Fibroblast of skin of scalp (primary cell): ENCODE measurements at regions not wholly inside any gene's neighbourhood (a gene's known extent, or its start where the extent isn't known, plus 50 kb on each side); places are given as distances from the start of the nearest gene placed in this dataset.

Experiments
- DNase-seq: peaks from one replicate; pipeline ENCODE4 v3.0.0-alpha.2; 2013

DNA sequence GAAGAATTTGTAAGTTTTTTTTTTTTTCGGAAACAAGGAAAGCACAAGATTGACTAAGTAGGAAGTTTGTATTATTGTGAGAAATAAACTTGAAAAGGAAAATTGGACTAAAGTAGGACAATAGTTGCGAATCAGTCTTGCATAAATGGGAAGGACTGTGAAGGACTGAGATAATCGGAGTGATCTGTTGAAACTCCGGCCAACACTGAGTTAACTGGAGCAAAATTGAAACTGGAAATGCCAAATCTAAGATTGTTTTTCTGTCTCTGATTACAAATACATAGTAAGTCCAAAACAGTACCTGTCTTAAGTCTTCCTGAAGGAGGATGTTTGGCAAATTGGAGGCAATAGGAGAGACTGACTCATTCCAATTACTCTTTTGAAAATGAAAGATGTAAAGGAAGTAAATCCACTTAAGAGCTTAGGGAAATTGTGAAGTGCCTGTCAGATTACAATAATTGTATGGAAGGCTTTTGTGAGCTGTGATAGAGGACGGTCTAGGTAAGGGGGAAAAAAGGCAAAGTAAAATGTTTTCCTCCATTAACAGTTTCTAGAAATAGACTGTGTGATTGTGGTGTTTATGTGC is 204.9 kb upstream of the CYRIA start:
- DNase-seq = no peak

DNA sequence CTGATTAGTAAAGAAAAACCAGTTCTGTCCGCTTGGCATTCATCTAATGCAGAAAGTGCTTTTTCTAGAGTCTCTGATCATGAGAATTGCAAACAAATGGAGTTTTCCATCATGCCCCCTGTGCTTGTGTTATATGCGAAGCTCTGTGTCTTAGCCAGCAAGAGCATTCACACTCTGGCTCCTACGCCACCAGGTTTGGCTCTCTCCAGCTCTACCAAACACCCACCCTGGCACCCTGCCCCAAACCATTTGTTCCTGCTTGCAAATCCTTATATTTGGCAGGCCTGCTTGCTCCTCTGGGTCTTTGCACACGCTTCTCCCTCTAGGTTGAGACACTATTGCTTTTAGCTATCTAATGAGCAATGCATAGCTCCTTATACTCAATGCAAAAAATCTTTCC is 204.1 kb upstream of the CYRIA start:
- no peak for DNase-seq

DNA sequence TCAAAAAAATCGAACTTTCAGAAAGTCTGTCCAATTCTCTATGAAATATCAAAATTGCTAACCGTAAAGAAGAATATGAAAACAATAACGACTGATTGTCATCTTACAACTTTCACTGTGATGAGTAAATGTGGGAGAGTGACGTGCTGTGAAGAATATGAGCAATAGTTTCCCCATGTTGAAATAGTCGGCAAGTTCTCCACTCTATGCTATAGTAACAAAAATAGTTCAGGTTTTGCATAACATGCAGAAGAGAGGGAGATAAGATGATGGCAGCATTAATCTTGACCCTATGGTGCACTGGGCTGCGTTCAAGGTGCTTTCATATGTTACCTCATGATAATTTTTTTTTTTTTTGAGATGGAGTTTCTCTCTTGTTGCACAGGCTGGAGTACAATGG is 196.8 kb upstream of the CYRIA start:
- no peak for DNase-seq

DNA sequence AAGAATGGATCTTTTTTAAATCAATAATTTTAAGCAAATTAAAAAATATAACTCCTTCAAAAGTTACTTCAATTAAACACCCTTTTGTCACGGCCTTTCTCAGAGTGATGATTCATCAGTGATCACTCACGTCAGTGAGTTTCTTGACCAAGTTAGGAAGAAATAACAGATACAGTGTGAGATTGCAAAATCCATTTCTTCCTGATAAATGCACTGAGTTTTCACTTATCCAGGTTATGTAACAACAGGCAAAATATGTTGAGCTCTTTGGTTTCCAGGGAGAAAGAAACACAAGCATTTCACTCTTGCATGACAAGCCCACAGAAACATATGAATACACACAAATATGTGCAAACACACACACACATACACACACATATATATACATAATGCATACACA is 195.9 kb upstream of the CYRIA start:
- peak; percentile 4 for DNase-seq

DNA sequence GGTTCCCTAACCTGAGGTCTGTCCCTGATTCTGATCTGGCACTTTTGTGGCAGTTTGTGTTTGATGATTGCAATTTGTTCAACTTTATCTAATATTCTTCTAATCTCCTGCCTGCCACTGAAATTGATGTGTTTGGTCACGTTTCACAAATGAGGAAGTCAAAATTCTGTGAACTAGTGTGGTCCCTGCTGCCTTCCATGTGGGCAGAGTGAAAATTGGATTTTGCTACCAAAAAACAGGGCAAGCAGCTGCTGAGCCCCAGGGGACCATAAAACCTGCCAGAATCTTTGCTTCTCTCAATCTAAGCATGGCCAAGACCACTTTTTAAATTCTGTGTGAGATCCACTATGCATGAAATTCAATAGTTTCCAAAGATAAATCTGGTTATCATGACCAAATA is 195.5 kb upstream of the CYRIA start:
- no peak for DNase-seq

DNA sequence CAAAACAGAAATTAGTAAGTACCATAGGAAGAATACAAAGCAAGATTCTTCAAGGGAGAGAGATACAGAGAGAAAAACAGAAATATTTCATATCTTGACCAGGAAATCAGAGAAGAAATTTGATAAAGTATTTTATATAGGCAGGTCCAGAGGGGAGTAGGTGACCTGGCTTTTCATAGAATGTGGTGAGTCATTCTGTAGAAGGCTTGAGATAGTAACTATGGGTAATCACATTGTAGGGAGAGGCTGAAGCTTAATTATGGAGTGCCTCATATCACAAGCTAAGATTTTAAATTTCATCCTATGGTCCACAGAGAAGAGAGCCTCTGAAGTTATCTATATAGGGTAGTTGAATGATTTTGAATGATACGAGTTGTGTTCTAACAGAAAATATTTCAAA is 195.0 kb upstream of the CYRIA start:
- DNase-seq = no peak

DNA sequence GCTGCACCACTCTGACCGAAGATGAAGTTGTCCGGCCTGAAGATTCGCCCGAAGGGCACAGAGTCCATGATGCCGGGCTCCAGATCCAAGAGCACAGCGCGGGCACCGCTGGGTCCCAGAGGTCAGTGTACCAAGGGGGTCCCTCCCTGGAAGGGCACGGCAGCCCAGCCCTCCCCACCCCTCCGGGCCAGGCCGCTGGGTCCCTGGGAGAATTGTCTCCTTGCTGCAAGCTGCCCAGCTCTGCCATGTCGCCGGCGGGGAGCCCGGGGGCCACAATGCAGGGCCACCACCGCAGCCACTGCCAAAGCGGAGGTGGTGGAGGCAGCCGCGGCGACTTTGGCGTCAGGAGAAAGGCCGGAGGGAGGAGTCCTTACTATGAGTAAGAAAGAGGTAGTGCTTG is 189.5 kb upstream of the CYRIA start:
- no peak for DNase-seq

DNA sequence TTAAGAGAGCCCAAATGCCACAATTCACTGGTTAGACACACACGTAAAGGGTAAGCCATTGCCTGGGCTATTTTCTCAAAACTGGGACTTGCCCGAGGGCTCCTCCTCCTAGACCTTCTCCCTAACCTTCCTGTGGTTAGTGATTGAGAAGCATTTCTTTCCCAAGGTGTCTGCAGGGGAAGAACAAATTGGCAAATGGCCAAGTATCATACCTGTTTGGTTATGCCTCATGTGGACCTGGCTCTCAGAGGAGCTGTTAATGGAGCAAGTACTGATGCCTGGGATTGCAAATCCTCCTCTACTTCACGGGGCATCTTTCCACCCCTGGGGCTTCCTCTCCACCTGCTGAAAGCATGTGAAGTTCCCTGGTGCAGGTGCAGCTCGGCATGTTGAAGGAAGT is 187.5 kb upstream of the CYRIA start:
- no peak for DNase-seq

DNA sequence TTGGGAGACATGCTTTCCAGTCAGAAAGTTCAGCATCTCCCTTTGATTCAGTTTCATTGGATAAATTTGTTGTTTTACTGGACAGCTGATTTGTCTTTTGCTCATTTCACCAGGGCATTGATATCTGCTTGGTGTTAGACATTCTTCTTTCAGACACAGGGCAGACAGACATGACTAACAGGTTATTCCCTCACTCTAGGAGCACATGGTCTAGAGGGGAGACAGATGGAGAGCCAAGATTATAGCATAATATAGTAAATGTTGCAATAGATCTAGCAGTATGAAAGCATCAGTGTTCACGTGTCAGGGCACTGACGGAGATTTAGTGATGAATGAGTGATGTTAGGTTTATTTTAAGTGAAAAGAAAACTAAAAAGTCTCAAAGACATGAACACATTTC is 187.0 kb upstream of the CYRIA start:
- DNase-seq = no peak

DNA sequence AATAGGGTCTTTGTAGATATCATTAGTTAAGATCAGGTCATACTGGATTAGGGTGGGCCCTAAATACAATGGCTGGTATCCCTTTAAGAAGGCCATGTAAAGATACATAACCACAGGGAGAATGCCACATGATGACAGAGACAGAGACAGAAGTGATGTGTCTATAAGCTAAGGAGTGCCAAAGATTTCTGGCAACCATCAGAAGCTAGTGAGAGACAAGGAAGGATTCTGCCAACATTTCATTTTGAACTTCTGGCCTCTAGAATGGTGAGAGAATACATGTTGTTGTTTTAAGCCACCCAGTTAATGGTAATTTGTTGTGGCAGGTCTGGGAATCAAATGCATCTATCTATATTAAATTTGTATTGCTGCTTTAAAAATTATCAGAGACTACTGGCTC is 185.5 kb upstream of the CYRIA start:
- DNase-seq = no peak

DNA sequence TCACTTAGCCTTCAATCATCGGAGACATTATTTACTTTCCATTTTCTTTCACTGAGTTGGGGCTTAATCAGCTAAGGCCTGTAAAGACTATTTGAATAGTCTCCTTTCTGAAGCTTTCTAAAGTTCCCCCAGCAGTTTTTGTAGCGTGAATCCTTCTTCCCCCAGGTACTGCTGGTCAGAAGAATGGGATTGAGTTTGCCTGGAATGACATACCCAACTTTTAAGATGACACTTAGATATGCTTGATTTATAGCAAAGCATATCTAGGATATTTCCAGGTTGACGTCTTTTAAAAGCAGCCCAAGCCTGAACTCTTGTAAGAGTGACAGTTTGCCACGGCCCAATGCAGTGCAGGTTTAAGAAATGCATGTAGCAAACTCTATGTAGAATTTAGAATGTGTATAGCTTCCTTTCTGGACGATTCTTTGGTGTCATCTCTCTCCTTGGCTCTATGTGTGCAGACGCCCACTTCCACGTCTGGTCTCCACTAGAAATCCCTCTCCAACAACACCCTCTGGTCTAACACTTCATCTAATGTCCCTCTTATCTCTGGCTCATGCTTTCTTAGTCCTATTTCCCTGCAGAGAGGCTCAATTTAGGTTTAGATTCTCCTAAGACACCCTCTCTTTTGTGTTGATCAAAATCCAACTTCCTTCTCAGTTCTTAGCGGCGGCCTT is 175.0 kb upstream of the CYRIA start:
- no peak for DNase-seq

DNA sequence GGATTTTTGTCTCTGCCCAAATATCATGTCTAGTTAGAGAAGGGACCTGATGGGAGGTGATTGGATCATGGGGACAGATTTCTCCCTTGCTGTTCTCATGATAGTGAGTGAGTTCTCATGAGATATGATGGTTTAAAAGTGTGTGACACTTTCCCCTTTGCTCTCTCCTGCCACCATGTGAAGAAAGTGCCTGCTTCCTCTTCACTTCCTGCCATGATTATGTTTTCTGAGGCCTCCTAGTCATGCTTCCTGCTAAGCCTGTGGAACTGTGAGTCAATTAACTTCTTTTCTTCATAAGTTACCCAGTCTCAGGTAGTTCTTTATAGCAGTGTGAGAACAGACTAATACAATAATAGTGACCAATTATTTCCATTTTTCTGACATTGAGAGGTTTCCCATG is 167.3 kb upstream of the CYRIA start:
- DNase-seq = no peak

DNA sequence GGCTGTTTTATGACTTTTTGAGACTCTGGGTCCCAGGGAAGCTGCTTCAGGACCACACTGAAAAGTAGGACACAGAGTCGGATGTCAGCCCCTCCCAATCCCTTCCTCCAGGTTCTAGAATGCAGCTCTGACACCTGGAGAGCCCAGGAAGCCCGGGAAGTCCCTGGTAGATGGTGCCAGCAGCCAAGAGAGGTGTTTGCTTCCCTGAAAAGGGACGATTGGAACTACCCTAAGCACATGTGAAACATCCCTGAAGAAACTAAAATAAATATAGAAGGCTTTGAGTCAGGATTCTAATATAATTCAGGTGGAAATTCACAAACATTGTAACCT is 163.2 kb upstream of the CYRIA start:
- no peak for DNase-seq

DNA sequence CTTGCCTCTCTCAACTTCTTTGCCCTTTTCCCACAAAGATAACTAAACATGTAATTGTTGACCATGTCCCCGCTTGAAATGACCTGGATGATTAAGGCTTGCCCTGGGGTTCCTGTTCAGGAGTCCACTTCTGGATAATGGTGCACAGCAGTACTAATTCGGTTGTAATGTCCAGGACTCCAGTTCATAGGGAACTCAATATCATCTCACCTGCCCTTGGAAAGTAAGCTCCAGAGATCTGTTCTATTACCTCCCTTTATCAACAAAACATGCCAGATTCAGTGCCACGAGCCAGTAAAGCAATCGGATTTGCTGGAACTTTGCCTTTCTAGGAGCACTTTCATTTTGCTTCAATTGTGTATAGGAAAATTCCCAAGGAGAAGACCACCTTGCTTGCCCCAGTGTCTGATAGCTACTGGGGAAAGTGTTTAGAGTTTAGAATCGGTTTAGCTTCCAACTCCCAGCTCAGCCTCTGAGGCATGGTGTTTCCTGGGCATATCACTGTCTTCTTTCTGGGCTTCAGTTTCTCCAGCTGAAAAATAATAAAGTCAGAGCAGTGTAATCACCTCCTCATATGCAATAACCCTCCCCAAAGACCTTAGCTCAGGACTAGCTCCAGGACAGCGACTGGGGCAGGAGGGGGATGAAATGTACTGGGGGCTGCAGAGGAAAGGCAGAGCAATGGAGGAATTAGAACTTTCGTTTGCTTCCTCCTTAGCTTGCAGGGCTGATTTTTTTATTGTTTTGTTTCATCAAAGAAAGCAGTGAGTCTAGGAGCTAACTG is 162.6 kb upstream of the CYRIA start:
- no peak for DNase-seq

DNA sequence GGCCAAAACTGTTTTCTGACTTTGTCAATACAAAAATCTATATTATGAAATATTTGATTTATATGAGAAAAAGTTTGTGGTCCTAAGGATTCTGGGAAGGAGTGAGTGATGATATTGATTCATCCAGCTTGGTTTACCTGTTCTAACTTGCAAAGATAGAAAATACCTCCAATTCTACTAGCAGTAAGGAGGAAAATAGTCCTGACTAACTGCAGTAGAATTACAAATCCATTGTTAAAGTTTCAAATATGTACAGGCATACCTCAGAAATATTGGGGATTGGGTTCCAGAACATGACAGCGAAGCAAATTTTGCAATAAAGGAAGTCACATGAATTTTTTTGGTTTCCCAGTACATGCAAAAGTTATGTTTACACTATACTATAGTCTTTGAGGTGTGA is 158.8 kb upstream of the CYRIA start:
- no peak for DNase-seq

DNA sequence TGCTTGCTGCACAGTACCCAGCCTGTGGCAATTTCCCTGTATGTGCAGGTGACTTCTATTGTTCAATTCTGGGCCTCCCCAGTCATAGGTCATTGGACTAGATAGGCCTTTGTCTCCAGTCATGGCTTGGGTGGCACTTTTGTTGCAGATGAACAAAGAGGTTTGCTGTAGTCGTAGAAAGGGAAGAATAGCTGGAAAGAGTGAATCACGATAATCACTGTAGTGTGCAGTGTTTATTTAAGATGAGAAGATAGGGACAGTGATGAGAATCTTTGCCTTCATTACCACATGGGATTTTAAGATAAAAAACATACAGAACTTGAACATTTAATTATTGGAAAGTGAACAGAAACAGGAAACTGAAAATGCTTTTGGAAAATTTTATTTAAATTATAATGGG is 156.1 kb upstream of the CYRIA start:
- DNase-seq = no peak

DNA sequence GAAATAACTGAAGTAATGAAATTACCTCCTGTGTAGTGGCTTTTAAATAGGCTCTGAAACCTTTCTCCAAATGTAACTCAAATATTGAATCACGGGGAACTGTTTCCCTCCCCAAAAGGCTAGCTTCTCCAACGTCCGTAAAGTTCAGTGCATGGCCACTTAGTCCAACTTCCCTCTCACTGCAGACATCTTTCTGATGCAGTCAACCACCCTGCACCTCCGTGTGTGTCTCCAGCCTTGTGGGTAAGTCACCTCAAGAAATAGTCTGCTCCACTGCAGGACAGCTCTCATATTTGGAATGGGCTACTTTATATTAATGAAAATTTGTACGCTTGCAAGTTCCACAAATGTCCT is 152.5 kb upstream of the CYRIA start:
- DNase-seq = no peak

DNA sequence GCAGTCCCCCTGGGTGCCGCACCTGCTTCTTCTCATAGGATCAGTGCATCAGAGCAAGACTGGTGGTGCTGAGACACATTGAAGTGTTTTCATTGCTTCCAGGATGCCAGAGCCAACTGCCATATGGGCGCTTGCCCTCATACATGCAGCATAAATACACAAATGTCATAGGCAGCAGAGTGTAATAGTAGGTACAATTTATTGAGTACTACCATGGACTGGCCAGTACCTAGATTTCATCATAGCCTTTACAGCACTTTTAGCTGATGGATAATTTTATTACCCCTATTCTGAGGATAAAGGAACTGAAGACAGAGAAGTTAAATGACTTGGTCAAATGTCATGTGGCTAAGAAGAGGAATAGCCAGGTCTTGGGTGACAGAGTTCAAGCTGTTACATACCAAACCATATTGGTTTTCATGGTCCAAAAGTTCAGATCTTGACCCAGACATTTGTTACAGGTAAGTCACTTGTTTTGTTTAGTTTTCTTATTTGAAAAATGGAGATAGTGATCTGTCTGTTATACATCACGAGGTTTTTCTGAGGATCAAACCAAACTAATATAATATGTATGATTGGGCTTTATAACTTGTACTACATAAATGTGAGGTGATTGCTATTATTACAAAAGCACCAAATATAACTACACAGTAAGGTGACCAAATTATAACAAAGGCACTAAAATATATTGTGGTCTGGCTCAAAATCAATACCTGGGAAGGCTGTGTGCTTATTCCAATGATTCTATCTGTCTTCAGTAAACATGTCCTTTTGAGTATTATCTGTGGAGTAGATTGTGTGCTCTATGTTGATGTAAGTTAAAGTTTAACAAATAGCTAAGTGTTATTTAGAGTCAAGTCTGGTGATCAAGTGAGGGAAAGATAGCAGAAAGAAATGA is 151.9 kb upstream of the CYRIA start:
- no peak for DNase-seq

DNA sequence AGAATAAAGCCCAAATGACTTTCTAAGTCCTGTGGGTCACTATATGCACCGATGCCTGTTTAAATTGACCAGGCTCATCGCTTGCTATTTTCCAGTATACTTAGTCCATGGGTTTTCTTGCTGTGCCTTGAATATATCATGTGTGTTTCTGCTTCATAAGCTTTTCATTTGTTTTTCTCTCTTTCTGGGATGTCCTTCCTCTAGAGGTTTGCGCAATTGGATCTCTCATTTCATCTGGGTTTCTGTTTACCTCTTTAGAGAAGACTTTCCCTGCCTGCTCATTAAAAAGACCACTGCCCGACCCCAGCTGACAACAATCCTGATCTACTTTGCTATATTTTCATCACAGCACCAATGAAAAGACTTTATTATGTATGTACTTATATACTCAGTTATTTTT is 150.9 kb upstream of the CYRIA start:
- DNase-seq = no peak

DNA sequence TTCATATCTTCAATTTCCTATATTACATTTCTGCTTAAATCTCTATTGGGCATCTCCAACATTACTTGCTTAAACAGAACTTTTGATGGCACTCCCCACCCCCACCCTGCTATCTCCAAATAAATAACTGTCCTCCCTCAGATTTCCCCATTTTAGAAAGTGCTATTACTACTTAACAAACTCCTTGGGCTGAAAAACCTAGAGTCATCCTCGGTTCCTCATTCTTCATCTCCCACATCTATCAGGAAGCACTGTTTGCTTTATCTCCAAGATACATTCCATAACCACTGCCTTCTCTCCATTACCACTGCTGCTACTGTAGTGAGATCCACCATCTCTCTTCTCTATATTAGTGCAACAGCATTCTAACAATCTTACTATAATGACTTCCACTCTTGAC is 150.4 kb upstream of the CYRIA start:
- DNase-seq = no peak

DNA sequence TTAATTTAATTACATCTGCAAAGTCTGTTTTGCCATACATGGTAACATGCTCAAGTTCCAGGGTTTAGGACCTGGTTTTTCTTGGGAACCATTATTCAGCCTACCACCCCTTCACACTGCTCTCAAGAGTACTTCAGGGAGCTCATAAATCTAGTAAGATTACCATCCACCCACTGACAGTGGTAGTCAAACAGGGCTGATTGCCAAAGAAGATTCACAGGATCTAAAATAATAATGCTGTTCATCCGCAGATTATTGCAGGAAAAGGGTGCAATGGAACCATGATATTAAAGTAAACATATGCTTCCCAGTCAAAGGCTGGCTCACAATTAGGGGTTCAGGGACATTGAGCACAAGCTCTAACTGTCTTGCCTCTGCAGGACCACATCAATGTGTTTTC is 148.0 kb upstream of the CYRIA start:
- no peak for DNase-seq

DNA sequence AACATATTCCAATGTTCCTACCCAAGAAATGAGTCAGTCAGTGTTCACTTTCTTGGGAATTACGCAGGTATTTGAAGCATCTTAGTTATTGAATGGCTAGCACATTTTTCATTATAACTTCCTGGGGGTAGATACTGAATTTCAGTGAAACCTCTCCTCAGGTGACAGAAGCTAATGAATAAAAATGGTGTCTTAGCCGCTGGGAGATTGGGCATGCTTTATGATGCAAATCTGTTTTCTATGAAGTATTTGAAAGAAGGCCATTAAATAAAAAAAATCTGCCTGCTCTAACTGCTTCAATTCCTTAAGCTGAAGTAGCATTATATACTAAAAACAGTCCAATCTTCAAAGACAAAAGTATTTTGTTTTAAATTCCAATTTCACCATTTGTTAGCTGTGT is 132.8 kb upstream of the CYRIA start:
- no peak for DNase-seq

DNA sequence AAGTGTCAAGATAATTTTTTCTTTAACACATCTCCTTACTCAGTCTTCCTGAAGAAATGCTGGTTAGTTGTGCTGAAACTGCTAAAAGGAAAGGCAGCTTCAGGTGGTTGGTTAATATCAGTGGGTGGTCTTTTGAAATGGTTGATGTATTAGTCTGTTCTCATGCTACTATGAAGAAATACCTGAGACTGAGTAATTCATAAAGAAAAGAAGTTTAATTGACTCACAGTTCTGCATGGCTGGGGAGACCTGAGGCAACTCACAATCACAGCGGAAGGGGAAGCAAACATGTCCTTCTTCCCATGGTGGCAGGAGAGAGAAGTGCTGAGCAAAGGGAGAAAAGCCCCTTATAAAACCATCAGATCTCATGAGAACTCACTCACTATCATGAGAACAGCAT is 125.9 kb upstream of the CYRIA start:
- DNase-seq = no peak

DNA sequence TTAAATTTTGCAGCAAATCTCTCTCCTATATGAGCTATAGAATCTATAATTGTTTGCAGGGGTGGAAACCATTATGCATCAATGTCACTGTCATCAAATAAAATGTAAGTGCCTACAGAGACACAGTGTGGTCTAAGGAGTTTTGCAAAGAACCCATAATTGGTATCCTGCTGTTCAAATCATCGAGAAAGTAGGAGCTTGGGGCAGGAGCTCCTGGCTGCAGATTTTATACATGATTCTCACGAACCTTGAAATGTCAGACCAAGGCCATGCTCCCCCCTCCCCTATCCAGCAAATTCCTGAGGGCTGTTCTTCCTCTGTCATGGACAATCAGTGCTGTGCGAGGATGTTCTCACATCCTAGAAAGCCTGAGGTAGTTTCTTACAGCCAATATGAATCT is 119.5 kb upstream of the CYRIA start:
- no peak for DNase-seq
